Stimulated activated CD8-positive, alpha-beta memory T cell treated with anti-CD3 and anti-CD28 coated beads, Interleukin-15, amount 100 ng/mL, for 24 hours (primary cell): ENCODE measurements at regions not wholly inside any gene's neighbourhood (a gene's known extent, or its start where the extent isn't known, plus 50 kb on each side); places are given as distances from the start of the nearest gene placed in this dataset.

Source experiments
- DNase-seq: peaks from one replicate; pipeline ENCODE4 v3.0.0-alpha.2; 2020; ENCODE audit warnings: low read depth

DNA sequence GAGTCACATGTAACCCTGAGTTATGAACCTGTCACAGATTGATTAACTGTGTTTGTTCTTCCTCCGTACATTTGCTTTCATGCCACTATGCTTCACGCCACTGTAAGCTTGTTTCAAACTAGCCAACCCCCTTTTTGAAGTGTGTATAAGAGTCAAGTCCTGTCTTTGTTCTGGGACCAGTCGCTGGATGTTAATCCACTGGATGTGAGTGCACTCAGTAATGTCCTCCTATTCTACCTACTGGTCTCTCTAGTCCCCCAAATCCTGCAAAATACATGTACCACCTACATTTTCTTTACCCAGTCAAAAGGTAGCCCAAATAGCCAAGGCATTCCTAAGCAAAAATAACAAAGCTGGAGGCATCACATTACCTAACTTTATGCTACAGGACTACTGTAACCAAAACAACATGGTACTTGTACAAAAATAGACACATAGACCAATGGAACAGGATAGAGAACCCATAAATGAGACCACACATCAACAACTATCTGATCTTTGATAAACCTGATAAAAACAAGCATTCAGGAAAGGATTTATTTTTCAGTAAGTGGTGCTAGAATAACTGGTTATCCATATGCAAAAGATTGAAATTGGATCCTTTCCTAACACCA lies 1139.1 kb upstream of the SEMA6A start:
- DNase-seq = no peak

DNA sequence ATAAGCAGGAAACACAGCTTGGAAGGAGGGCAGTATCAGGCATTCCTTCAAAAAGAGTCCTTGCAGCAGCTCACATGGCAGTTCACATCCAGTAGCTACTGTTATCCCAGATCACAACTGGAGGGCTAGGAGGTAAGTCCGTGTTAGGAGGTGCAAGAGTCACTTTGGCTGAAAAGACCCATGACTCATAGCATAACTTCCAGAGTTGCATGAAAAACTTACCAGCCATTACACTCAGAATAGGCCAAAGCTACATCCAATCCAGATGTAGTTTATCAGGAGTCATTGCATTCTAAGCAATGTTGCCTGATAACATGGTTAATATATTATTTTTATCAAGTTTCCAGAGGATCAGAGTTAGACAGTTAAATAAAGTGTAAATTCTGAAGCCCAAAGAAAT lies 1126.4 kb upstream of the SEMA6A start:
- no peak for DNase-seq

DNA sequence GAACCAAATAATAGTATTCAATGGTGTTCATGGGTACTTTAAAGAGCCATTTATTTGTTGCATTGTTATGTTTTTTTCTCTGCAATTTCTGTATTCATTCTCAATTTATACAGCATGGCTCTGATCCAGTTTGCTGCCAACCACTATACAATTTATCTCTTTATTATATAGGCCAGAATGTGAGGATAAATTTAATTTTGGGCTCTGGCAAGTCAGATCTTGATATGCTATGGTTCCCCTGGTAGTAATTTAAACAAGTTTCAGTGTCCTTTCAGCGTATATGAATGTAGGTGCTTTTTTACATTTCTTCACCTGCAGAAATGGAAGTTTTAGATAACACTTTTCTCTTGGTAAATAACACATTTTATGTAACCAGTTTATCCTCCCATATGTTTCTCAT lies 1118.0 kb upstream of the SEMA6A start:
- DNase-seq = no peak

DNA sequence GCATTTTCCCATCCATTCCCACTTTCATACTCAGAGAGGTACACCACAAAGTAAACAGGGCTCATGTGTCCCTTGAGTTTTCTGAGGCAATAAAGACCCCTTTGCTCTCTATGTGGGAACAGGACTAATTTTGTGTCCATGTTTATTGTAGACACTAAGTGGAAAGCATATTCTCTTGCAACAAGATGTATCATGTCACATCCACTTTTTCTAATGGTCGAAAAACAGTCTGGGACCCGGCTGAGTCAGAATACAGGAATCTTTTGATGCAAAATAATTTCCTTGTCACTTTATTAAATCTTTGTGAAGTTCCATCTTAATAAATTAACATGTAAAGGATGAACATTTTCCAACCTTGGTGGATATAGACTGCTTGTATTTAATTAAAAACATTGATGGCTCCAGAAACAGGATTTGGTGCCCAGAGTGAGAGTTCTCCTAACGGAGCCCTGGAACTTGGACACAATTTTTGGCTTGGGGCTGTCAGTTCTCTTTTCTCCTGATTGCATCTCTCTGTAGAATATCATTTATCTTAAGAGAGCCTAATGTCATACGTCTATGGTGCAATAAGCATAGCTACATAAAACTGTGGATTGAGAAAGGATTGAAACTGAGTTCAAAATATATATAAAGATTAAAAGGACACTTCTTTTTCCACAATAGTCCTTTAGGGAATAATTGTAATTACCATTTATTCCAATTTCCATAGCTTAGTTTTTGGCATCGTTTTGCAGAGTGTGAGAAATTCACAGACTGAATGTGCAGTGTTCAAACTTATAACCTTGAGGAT lies 1116.7 kb upstream of the SEMA6A start:
- DNase-seq = no peak

DNA sequence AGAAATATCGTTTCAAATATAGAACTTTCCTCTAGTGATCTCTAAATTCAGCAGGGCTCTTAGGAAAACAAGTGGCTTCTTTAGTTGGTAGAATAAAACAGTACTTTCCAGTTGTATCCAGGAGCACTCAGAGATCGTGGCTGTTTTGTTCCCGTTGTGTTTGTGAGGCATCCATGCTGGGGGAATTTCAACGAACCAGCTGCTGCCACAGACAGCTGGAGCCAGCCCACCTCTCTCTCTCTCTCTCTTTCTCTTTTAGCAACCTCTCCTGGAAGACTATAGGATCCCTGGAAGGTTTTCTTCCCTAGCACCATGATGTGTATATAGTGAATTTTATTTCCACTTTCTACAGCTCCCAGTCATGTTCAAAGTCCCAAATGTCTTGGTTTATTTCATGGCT lies 1116.0 kb upstream of the SEMA6A start:
- DNase-seq = no peak

DNA sequence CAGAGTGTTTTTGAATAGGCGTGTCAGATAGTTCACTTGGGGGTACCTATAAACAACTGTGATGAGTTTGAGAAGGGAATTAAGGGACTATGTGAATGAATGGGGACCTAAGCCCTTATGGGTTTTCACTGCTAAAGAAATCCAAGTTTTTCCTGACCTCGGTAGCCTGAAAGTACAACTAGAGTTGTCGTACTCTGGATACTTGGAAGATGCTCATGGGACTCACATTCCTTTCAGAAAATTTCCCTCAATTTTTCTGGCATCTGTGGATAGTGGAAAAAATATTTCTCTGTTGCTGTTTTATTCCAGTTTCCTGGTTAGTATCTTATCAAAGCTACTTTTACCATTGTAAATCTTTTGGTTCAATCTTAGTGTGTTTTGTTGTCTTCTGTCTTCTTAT lies 1112.3 kb upstream of the SEMA6A start:
- no peak for DNase-seq

DNA sequence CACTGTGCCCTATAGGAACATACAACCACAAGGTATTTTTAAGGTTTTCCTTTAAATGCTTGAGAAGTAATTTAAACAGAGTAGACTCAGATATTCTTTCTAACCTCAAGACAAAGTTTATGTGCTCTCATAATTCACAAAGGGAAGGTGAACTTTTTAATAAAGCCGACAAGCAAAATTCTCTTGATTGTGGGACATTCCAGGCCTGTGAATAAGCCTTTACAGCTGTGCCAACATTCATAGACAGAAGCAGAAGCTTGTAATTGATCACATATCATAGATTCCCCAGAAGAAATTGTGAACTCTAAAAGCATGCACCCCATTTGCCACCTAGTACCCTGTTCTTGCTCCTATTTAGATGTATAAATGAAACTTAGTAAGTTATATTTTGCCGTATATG lies 1107.8 kb upstream of the SEMA6A start:
- DNase-seq = no peak

DNA sequence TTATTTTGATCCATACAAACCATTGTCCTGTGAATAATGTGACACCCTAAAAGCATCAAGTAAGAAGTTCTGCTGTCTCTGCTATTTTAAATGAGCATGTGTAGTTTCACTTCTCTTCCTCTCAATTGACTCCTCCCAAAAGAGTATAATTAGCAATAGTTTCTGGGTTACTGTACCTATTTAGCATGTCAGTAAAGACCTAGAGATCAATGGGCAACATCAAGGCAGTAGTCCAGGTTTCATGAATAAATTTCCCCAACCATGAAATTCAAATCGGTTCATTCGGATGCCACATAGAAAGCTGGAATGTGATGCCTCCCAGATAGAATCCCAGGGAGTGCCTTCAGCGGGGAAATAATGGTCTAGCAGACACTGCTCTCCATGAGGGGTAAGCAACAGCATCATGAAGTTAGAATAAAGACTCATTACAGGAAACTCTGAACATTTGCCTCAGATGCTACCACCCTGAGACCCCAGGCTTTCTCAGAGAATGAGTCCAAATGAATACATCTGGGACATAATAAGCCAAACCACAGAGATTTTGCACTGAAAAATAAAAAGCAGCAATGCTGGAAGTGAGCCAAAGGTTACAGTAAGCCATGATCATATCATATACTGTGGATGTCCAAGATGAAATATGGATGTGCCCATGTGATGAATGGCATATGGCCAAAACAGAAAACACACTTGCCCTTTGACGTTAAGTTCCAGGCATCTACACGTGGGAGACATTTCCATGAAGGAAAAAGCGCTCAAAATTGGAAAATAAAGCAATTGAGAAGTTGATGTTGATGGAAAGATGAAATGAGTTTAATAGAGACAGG lies 1107.0 kb upstream of the SEMA6A start:
- no peak for DNase-seq

DNA sequence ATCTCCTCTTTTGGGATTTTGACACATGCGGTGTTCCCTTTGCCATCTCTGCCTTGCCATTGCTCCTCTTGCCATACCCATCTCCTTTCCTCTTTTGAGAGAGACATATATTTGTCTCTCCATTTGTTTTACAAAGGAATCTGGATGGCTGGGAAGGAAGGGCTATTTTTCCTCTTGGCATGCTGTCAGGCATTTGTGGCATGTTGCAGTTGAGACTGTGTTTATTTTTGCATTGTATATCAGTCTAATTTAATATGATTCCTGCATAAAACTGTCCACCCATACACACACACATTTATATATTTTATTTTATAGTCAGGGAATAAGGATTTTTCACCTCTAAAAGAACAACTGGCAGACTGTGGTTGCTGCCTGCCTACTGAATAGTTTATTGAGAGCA lies 1105.8 kb upstream of the SEMA6A start:
- DNase-seq = no peak

DNA sequence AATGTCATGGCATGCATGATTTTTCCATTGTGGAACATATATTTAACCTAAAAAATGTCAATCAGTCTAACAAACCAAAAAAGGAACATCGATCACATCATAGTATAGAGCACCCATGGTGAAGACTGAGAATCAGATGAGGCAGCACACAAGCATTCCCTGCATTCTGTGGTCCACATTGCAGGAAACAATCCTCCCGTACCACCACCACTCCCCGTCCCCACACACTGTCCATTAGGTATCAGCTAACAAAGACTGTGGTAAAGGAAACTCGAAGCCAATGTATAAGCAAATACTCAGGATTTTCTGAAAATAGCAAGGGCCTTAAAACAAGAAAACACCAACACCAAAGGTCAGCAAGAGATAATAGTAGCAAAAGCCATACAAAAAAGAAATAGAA lies 1104.4 kb upstream of the SEMA6A start:
- DNase-seq = no peak

DNA sequence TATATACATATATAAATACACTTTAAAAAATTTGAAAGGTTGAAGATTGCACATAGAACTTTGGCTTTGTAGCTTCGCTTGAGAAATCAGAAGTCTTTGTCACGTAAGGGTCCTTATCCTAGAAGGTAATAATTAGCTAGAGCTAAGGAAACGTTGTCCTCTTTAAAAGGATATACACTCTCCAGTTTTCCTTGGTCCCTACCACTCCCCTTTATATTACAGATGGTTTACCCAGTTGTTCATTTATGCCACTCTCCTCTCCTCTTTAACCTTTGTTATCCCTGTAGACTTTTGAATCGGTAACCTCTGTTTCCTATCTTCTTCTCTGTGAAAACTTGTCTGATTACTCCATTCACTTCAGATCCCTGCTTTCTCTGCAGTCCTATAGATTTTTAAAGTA lies 1101.0 kb upstream of the SEMA6A start:
- DNase-seq = no peak

DNA sequence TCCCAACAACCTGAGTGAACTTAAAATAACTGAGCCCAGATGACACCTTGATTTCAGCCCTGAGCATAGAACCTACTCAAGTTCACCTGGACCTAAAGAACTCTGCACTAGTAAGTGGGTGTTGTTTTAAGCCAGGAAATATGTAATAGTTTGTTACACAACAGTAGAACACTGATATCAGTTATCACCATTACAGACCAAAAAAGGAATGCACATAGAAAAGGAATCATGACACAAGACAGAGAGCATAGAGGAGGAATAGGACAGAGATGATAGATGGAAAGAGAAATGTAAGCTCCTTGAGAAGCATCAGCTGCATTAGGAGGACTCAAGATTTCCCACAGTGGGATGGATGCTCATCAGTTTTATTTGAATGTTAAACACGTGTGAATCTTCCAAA lies 1096.9 kb upstream of the SEMA6A start:
- no peak for DNase-seq

DNA sequence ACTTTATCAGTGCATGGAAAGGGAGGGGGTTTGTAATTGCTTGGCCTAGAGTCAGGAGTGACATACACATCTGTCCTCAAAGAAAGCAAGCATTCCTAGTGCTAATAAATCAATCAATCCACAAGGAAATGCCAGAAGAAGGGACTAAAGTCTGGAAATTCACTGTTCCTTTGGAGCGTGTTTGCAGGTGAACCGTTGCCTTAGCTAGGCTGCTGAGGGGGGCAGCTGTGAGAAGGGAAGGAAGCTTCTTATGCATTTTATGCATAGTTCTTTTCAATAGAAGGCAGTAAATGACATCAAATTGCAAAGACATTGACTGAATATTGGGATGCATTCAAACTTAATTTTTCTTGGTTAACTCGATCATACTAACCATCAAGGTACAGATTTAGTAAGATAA lies 1092.5 kb upstream of the SEMA6A start:
- no peak for DNase-seq

DNA sequence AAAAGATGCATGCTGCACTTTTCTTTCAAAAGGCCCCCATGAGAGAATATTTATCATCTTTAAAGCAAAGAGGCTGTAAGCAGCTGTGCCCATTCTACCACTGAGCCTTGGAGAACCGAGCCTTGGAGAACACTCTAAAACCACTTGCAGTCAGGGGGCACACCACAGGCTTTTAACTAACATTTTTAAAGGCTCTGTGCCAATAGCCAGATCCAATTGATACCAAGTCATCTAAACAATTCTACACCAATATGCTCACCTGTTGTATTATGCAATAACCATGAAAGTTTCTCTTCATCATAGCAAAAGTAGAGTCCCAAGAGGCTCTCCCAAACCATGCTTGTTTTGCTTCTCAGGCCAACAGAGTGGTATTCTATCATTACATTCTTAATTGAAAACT lies 1090.5 kb upstream of the SEMA6A start:
- DNase-seq = no peak

DNA sequence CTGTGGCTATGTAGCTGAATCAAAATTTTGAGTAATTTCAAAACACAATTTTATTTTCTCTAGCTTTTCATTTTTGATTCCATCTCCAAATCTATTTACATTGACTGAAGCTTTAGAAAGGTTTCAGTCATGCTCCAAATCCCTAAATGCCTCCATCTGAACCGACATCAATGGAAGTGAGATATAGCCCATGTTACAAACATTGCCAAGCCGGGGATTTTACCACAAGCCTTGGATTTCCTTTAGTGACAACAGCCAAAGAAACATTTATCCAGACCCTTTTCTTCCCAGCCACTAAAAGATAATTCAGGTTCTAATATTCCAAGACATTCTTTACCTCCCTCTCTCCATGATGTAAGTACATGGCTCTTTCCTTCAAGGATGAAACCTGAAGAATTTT lies 1087.7 kb upstream of the SEMA6A start:
- DNase-seq = no peak

DNA sequence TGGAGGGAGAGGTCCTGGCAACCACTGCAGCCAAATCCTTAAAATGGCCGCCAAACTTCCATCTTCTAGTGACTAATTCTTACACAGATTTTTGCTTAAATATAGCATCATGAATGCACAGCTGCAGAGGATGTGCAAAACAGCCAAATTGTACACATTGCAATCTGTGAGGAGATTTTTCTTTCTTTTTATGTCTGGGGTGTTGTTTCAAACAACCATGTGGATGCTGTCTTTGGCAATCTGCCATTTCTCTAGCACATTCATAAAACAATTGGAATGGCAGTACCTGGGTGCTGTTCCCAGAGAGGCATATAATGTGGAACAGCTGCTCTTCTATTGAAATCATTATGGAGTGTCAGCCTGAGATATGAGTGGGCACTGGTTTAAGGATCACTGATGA lies 1082.9 kb upstream of the SEMA6A start:
- DNase-seq = no peak

DNA sequence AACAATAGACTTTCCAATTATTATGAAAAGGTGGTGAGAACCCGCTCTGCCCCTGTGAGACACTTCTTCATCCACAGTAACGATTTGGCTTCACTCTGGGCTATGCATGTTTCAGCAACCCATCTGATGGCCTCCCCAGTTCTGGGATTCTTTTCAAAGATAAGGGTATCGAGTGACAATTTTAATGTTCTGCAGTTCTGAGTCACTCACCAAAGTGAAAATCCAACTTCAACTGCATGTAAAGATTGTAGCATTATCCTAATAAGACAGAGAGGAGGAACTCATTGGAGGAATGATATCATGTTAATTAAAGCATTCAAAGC lies 1078.3 kb upstream of the SEMA6A start:
- no peak for DNase-seq

DNA sequence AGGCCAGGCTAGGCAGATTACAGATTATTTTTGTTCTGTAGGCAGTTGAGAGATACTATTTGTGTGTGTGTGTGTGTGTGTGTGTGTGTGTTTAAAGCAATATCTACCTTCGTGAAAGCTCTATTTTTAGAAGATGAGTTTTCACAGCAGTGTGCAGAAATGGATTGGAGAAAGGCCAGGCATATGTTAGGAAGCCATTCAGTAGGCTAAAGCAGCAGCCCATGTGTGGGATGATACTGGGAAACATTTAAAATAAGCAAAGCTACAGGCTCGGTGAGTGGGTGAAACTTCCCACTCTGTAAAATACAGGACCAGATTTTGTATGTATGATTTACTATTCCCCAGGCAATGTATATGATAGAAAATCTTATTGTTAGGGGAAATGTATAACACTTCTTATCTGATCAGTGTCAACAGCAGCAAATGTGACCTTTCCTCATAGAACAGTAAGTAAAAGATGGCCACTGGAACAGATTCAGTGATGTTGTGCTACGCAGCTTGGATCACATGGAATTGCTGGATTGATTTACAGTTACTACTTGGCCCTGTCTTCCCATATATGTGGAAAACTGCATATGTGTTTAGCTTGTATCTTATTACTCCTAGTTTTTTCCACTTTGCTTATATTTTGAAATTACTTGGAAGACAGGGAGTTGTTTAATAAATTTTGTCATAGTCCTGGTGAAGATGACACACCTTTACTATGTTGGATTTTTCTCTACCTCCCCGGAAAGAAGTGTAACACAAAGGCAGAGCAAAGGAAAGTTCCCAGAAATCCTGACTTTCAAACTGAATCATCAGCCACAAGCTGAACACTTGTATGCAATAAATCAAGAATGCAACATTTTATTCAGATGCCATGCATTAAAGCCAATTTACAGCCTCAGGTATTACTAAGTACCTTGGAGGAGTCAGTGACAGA lies 1077.7 kb upstream of the SEMA6A start:
- DNase-seq = no peak

DNA sequence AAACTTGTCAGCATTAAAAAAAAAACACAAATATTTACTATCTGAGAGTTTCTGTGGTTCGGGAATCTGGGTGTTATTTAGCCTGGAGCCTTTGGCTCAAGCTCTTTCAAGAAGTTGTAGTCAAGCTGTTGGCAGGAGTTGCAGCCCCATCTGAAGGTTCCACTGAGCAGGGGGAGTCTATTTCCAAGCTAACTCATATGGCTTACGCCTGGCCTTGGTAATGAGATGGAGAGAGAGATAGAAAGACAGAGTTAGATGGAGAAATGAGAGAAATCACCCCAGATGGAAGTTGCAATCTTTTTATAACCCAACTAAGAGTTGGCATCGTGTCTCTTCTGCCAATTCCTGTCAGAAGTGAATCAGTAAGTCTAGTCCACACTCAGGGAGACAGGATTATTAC lies 1075.2 kb upstream of the SEMA6A start:
- DNase-seq = no peak

DNA sequence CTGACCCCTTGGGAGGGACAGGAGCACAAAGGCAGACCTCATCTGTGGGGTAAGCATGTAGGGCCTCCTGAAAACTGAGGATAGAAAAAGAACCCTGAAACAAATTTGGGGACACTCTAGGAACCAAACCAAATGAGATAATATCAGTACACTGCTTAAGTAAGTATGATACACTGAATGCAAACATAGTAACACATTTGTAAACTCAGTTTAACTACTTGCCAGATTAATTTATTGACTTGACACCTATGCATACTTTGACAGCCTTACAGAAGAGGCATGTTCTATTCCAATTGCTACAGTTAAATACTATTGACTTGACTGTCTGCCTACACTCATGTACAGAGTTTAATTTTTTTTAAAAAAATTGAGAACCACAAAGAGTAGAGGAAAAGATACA lies 1070.8 kb upstream of the SEMA6A start:
- DNase-seq = no peak

DNA sequence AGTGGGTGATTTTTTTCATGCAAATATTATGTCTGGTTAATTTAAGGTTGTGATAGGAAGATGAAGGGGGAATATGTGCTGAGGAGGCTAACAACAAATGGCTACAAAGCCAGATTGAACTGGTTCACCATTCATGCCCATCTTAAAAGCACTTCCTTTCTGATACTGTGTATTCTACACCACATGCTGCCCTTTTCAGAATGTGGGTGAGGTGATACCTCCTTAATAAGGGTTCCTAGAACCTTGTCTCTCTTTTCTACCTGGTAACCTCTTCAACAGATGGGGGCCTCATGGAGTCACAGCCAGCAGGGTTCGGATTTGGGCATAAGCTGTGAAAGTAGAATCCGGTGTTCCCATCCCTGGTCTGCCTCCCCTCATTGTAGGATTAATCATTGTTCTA lies 1064.0 kb upstream of the SEMA6A start:
- DNase-seq = no peak

DNA sequence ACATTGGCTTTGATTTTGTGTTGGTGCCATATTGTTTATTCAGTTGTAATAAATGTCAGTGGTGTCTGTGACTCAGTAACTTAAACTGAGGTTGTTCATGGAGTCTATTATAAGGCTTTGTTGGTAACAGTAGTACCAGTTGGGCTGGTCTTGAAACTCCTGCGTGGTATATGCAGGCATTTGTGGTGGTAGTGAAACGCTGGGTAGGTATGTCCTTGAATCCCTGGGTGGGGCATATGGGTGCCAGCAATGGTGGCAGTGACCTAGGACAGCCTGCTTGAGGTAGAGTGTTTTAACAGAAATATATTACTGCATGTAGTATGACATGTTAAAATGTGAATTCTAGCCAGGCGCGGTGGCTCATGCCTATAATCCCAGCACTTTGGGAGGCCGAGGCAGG lies 1058.5 kb upstream of the SEMA6A start:
- no peak for DNase-seq
